HG03354 (cell line): ENCODE measurements at regions not wholly inside any gene's neighbourhood (a gene's known extent, or its start where the extent isn't known, plus 50 kb on each side); places are given as distances from the start of the nearest gene placed in this dataset.

Experiments
- ATAC-seq: cut with Tn5 transposase; IDR thresholded peaks from one replicate; pipeline ENCODE4 v1.9.1; 2021; ENCODE audit warnings: mild to moderate bottlenecking; ENCODE audit not compliant: unreplicated experiment, poor library complexity, severe bottlenecking

- no peak for ATAC-seq
Observed at GRCh38 chr12:104863296-104863948, 94.7 kb downstream of the SLC41A2 start.

GRCh38 chr12:104858611-104859543 is 99.2 kb downstream of the SLC41A2 start:
- ATAC-seq = no peak

GRCh38 chr12:104856531-104856930 is 101.6 kb downstream of the SLC41A2 start:
- no peak for ATAC-seq

- no peak for ATAC-seq
Observed at GRCh38 chr12:104855599-104855998, 102.5 kb downstream of the SLC41A2 start.

- no peak for ATAC-seq
Observed at GRCh38 chr12:104852896-104853295, 105.2 kb downstream of the SLC41A2 start.

- ATAC-seq = no peak
Observed at GRCh38 chr12:104852102-104852501, 106.0 kb downstream of the SLC41A2 start.

- no peak for ATAC-seq
Observed at GRCh38 chr12:104850781-104851180, 107.3 kb downstream of the SLC41A2 start.

GRCh38 chr12:104846056-104846767 is 111.9 kb downstream of the SLC41A2 start:
- ATAC-seq = no peak

GRCh38 chr12:104844123-104844522 is 114.0 kb downstream of the SLC41A2 start:
- no peak for ATAC-seq

- no peak for ATAC-seq
Observed at GRCh38 chr12:104840262-104840661, 117.8 kb downstream of the SLC41A2 start.

GRCh38 chr12:104835317-104835716 is 122.8 kb downstream of the SLC41A2 start:
- no peak for ATAC-seq

GRCh38 chr12:104834607-104835006 is 123.5 kb downstream of the SLC41A2 start:
- no peak for ATAC-seq

- no peak for ATAC-seq
Observed at GRCh38 chr12:104833756-104834155, 124.3 kb downstream of the SLC41A2 start.

- ATAC-seq = no peak
Observed at GRCh38 chr12:104828015-104828414, 130.1 kb downstream of the SLC41A2 start.

GRCh38 chr12:104827587-104827986 is 130.5 kb downstream of the SLC41A2 start:
- ATAC-seq = no peak

GRCh38 chr12:104825408-104825807 is 132.7 kb downstream of the SLC41A2 start:
- ATAC-seq = no peak

GRCh38 chr12:104823985-104824461 is 134.1 kb downstream of the SLC41A2 start:
- no peak for ATAC-seq

- ATAC-seq = no peak
Observed at GRCh38 chr12:104822941-104823340, 135.1 kb downstream of the SLC41A2 start.

GRCh38 chr12:104816845-104817503 is 141.1 kb downstream of the SLC41A2 start:
- ATAC-seq = no peak

GRCh38 chr12:104815935-104816334 is 142.2 kb downstream of the SLC41A2 start:
- no peak for ATAC-seq
